HCT116 (cell line): ENCODE measurements at regions not wholly inside any gene's neighbourhood (a gene's known extent, or its start where the extent isn't known, plus 50 kb on each side); places are given as distances from the start of the nearest gene placed in this dataset.

ENCODE experiments used
- ATAC-seq: fragments of 200-7000 bp; cut with Tn5 transposase; 2 replicates; pipeline ENCODE4 v1.9.1; 2020; ENCODE audit warnings: mild to moderate bottlenecking, moderate library complexity
- BruUV-seq: library from RNA; stranded (reverse); fragments of 400-500 nt; replicated peaks from 2 replicates; lab custom pipeline; 2021; lab: Mats Ljungman, UMichigan
- CTCF ChIA-PET: fragments of 300-600 bp; sonication (Branson Sonifier 250); formaldehyde crosslinking; loops from one replicate; lab custom pipeline; 2021; ENCODE audit warnings: antibody characterized with exemption; lab: Charles Lee
- POLR2A ChIA-PET: fragments of 300-600, 350-600 bp; sonication (Branson Sonifier 250); formaldehyde crosslinking; loops from one replicate; lab custom pipeline; 2021; ENCODE audit warnings: antibody characterized with exemption; lab: Charles Lee
- RAD21 ChIA-PET, 2 experiments: fragments of 300-600 bp; sonication (Branson Sonifier 250); formaldehyde crosslinking; loops; one replicate each; lab custom pipeline; 2023; ENCODE audit warnings: low total read pairs in 2 of 2; ENCODE audit not compliant: uncharacterized antibody in 2 of 2, unreplicated experiment in 2 of 2, low non-redundant PET in 1 of 2; lab: Charles Lee
- DNase-seq: peaks from one replicate; pipeline ENCODE4 v3.0.0-alpha.2; 2010; ENCODE audit warnings: low read depth, low spot score
- H2AFZ ChIP-seq: fragments of 200-600 bp; shearing (Covaris generic), sonication (generic); 2 replicates; pipeline ENCODE4 v1.6.1; 2017; ENCODE audit warnings: low read depth, mixed run types, mixed read lengths, antibody characterized with exemption, low read length; ENCODE audit not compliant: poor library complexity, severe bottlenecking
- H3K27ac ChIP-seq: 2 replicates; pipeline ENCODE4 v1.5.1; 2012; ENCODE audit warnings: low read depth, low read length
- H3K27me3 ChIP-seq: fragments of 200-600 bp; sonication (generic); 2 replicates; pipeline ENCODE4 v1.6.1; 2016; ENCODE audit warnings: mixed run types, low read length, mixed read lengths; ENCODE audit not compliant: insufficient read depth
- H3K36me3 ChIP-seq, 2 experiments: fragments of 200-500 bp in 1 of 2; fragments of 200-600 bp in 1 of 2; sonication (Bioruptor generic) in 1 of 2; sonication (generic) in 1 of 2; 2 replicates each; pipeline versions ENCODE4 v1.5.1 to v1.6.1; 2014 to 2016; ENCODE audit warnings: low read length in 2 of 2, inconsistent platforms in 1 of 2, mixed read lengths in 1 of 2, mixed run types in 1 of 2; ENCODE audit not compliant: insufficient read depth in 2 of 2, control insufficient read depth in 1 of 2
- H3K4me1 ChIP-seq, 2 experiments: fragments of 200-600 bp in 1 of 2; sonication (generic) in 1 of 2; 2 replicates each; pipeline versions ENCODE4 v1.5.1 to v1.6.1; 2012 to 2017; ENCODE audit warnings: low read length in 2 of 2, inconsistent platforms in 1 of 2, mild to moderate bottlenecking in 1 of 2, mixed read lengths in 1 of 2, mixed run types in 1 of 2, moderate library complexity in 1 of 2; ENCODE audit not compliant: insufficient read depth in 2 of 2, control insufficient read depth in 1 of 2
- H3K4me2 ChIP-seq: fragments of 200-600 bp; sonication (generic); 2 replicates; pipeline ENCODE4 v1.6.1; 2017; ENCODE audit warnings: mixed run types, low read length, mixed read lengths
- H3K4me3 ChIP-seq, 2 experiments: fragments of 200-600 bp in 1 of 2; sonication (generic) in 1 of 2; replicated peaks in 1 of 2; 2 replicates each; pipeline ENCODE4 v1.5.1; 2011 to 2016; ENCODE audit warnings: low read length in 2 of 2, control low read depth in 1 of 2, low read depth in 1 of 2, mild to moderate bottlenecking in 1 of 2, mixed read lengths in 1 of 2, mixed run types in 1 of 2
- H3K79me2 ChIP-seq: fragments of 200-600 bp; sonication (generic); 2 replicates; pipeline ENCODE4 v1.6.1; 2017; ENCODE audit warnings: mild to moderate bottlenecking, mixed run types, low read length, moderate library complexity, mixed read lengths; ENCODE audit not compliant: insufficient read depth
- H3K9ac ChIP-seq: fragments of 200-600 bp; sonication (generic); 2 replicates; pipeline ENCODE4 v1.6.1; 2016; ENCODE audit warnings: low read length, mixed read lengths
- H3K9me2 ChIP-seq: fragments of 200-600 bp; sonication (generic), shearing (Covaris generic); 2 replicates; pipeline ENCODE4 v1.6.1; 2017; ENCODE audit warnings: mixed run types, mild to moderate bottlenecking, moderate library complexity; ENCODE audit not compliant: insufficient read depth
- H3K9me3 ChIP-seq, 2 experiments: fragments of 200-500 bp in 1 of 2; fragments of 200-600 bp in 1 of 2; sonication (Bioruptor generic) in 1 of 2; sonication (generic) in 1 of 2; 2 replicates each; pipeline ENCODE4 v1.6.1; 2014 to 2017; ENCODE audit warnings: low read length in 2 of 2, mixed read lengths in 2 of 2, inconsistent platforms in 1 of 2, low read depth in 1 of 2, mild to moderate bottlenecking in 1 of 2, mixed run types in 1 of 2, moderate library complexity in 1 of 2; ENCODE audit not compliant: control insufficient read depth in 1 of 2, insufficient read depth in 1 of 2
- H4K20me1 ChIP-seq: fragments of 200-600 bp; sonication (generic), shearing (Covaris generic); 2 replicates; pipeline ENCODE4 v1.6.1; 2017; ENCODE audit warnings: mixed run types, mild to moderate bottlenecking, moderate library complexity; ENCODE audit not compliant: insufficient read depth
- CBX3 ChIP-seq: IDR thresholded peaks from 2 replicates; pipeline ENCODE4 v1.6.1; 2012; ENCODE audit warnings: low read depth
- CEBPB ChIP-seq: IDR thresholded peaks from 2 replicates; pipeline ENCODE4 v1.6.1; 2012; ENCODE audit warnings: low read depth
- CTCF ChIP-seq, 3 experiments: fragments of 200-600 bp in 1 of 3; sonication (generic) in 1 of 3; IDR thresholded peaks in 2 of 3; conservative IDR thresholded peaks in 1 of 3; 2 replicates each; pipeline ENCODE4 v1.5.1; 2012 to 2017; ENCODE audit warnings: low read depth in 2 of 3, low read length in 2 of 3, antibody characterized with exemption in 1 of 3, borderline replicate concordance in 1 of 3, control low read depth in 1 of 3, mild to moderate bottlenecking in 1 of 3, mixed read lengths in 1 of 3, mixed run types in 1 of 3, moderate library complexity in 1 of 3; ENCODE audit not compliant: insufficient read depth in 1 of 3
- ELF1 ChIP-seq: IDR thresholded peaks from 2 replicates; pipeline ENCODE4 v1.6.1; 2012; ENCODE audit warnings: low read depth, borderline replicate concordance
- EZH2phosphoT487 ChIP-seq: fragments of 200-600 bp; IDR thresholded peaks from 2 replicates; pipeline ENCODE4 v1.6.1; 2018; ENCODE audit warnings: antibody characterized with exemption, borderline replicate concordance
- FOSL1 ChIP-seq: IDR thresholded peaks from 2 replicates; pipeline ENCODE4 v1.6.1; 2012; ENCODE audit warnings: low read depth
- JUND ChIP-seq: IDR thresholded peaks from 2 replicates; pipeline ENCODE4 v1.6.1; 2012
- POLR2A ChIP-seq: IDR thresholded peaks from 2 replicates; pipeline ENCODE4 v1.7.0; 2011; ENCODE audit warnings: borderline replicate concordance; ENCODE audit not compliant: insufficient read depth, insufficient read length; ENCODE audit errors: extremely low read depth
- POLR2AphosphoS5 ChIP-seq: IDR thresholded peaks from 2 replicates; pipeline ENCODE4 v1.6.1; 2011; ENCODE audit warnings: mild to moderate bottlenecking, low read depth, low read length, moderate library complexity
- RAD21 ChIP-seq: IDR thresholded peaks from 2 replicates; pipeline ENCODE4 v1.6.1; 2012; ENCODE audit warnings: low read depth, mild to moderate bottlenecking
- SIN3A ChIP-seq: IDR thresholded peaks from 2 replicates; pipeline ENCODE4 v1.6.1; 2012; ENCODE audit warnings: low read depth
- SP1 ChIP-seq: IDR thresholded peaks from 2 replicates; pipeline ENCODE4 v1.6.1; 2012; ENCODE audit warnings: low read depth
- SRF ChIP-seq: IDR thresholded peaks from 2 replicates; pipeline ENCODE4 v1.6.1; 2012; ENCODE audit warnings: low read depth
- TCF7L2 ChIP-seq: IDR thresholded peaks from 2 replicates; pipeline ENCODE4 v1.7.0; 2011; ENCODE audit warnings: borderline replicate concordance, inconsistent platforms; ENCODE audit not compliant: insufficient read depth, insufficient read length; ENCODE audit errors: extremely low read depth
- YY1 ChIP-seq: IDR thresholded peaks from 2 replicates; pipeline ENCODE4 v1.6.1; 2011; ENCODE audit warnings: low read length, low read depth, moderate library complexity, mild to moderate bottlenecking; ENCODE audit not compliant: insufficient replicate concordance; ENCODE audit errors: extremely low read depth
- ZFX ChIP-seq: fragments of 450-650 bp; IDR thresholded peaks from 2 replicates; pipeline ENCODE4 v1.6.1; 2017
- intact Hi-C: fragments of 100-400 bp; cut with micrococcal nuclease; formaldehyde crosslinking; loops from 2 replicates; pipeline ENCODE4 v1.10.0; 2022
- TF ChIP-seq, protein P1 (sequence below): IDR thresholded peaks from 2 replicates; pipeline ENCODE4 v1.6.1; 2012; ENCODE audit warnings: low read depth
- TF ChIP-seq, protein P2 (sequence below): IDR thresholded peaks from 2 replicates; pipeline ENCODE4 v1.6.1; 2012
- TF ChIP-seq, protein P3 (sequence below): IDR thresholded peaks from 2 replicates; pipeline ENCODE4 v1.6.1; 2012
- TF ChIP-seq, protein P4 (sequence below): IDR thresholded peaks from 2 replicates; pipeline ENCODE4 v1.6.1; 2011; ENCODE audit warnings: mild to moderate bottlenecking, low read length, moderate library complexity; ENCODE audit not compliant: insufficient replicate concordance; ENCODE audit errors: extremely low read depth

GRCh38 chr5:102040326-102040725 is 255.8 kb downstream of the SLCO4C1 start:
- no peaks in the 10 kb centered on the region for H4K20me1 ChIP-seq
- H3K79me2 ChIP-seq = no peaks in the 10 kb centered on the region
- no peaks in the 10 kb centered on the region for H3K4me1 ChIP-seq
- H3K4me2 ChIP-seq = no peak overlapping the region
- no peaks in the 10 kb centered on the region for H3K9me2 ChIP-seq
- ChIA-PET CTCF (no interaction called here), RAD21 (no interaction called here), POLR2A (no interaction called here)
- H3K9ac ChIP-seq = no peak overlapping the region
- H2AFZ ChIP-seq = no peak overlapping the region
- H3K36me3 ChIP-seq = no peaks in the 10 kb centered on the region
- intact Hi-C loops = no loop called here
- no peak overlapping the region for H3K27ac ChIP-seq
- H3K9me3 ChIP-seq = no peaks in the 10 kb centered on the region
- H3K27me3 ChIP-seq = no peaks in the 10 kb centered on the region
- H3K4me3 ChIP-seq = no peak overlapping the region
- no TSS peak for BruUV-seq
- ATAC-seq (no peak), DNase-seq (no peak)
- TF ChIP-seq SRF (no peak), POLR2A (no peak), SP1 (no peak), CTCF (IDR thresholded peaks at IDR 0.05 in 2 of 3, conservative IDR thresholded peaks at IDR 0.05 in 1 of 3; ENCODE audit: borderline replicate concordance in 1 of 3, insufficient read depth in 1 of 3, low read depth in 2 of 3, low read length in 2 of 3) (no peak), TCF7L2 (no peak), YY1 (no peak), ZFX (no peak), RAD21 (no peak), CEBPB (no peak), EZH2phosphoT487 (no peak), CBX3 (no peak), SIN3A (no peak), JUND (no peak), POLR2AphosphoS5 (no peak), FOSL1 (no peak), ELF1 (no peak)
- TF ChIP-seq, protein P1, sequence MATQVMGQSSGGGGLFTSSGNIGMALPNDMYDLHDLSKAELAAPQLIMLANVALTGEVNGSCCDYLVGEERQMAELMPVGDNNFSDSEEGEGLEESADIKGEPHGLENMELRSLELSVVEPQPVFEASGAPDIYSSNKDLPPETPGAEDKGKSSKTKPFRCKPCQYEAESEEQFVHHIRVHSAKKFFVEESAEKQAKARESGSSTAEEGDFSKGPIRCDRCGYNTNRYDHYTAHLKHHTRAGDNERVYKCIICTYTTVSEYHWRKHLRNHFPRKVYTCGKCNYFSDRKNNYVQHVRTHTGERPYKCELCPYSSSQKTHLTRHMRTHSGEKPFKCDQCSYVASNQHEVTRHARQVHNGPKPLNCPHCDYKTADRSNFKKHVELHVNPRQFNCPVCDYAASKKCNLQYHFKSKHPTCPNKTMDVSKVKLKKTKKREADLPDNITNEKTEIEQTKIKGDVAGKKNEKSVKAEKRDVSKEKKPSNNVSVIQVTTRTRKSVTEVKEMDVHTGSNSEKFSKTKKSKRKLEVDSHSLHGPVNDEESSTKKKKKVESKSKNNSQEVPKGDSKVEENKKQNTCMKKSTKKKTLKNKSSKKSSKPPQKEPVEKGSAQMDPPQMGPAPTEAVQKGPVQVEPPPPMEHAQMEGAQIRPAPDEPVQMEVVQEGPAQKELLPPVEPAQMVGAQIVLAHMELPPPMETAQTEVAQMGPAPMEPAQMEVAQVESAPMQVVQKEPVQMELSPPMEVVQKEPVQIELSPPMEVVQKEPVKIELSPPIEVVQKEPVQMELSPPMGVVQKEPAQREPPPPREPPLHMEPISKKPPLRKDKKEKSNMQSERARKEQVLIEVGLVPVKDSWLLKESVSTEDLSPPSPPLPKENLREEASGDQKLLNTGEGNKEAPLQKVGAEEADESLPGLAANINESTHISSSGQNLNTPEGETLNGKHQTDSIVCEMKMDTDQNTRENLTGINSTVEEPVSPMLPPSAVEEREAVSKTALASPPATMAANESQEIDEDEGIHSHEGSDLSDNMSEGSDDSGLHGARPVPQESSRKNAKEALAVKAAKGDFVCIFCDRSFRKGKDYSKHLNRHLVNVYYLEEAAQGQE = no peak
- TF ChIP-seq, protein P2, sequence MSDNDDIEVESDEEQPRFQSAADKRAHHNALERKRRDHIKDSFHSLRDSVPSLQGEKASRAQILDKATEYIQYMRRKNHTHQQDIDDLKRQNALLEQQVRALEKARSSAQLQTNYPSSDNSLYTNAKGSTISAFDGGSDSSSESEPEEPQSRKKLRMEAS = no peak
- TF ChIP-seq, protein P3, sequence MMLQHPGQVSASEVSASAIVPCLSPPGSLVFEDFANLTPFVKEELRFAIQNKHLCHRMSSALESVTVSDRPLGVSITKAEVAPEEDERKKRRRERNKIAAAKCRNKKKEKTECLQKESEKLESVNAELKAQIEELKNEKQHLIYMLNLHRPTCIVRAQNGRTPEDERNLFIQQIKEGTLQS = no peak
- TF ChIP-seq, protein P4, sequence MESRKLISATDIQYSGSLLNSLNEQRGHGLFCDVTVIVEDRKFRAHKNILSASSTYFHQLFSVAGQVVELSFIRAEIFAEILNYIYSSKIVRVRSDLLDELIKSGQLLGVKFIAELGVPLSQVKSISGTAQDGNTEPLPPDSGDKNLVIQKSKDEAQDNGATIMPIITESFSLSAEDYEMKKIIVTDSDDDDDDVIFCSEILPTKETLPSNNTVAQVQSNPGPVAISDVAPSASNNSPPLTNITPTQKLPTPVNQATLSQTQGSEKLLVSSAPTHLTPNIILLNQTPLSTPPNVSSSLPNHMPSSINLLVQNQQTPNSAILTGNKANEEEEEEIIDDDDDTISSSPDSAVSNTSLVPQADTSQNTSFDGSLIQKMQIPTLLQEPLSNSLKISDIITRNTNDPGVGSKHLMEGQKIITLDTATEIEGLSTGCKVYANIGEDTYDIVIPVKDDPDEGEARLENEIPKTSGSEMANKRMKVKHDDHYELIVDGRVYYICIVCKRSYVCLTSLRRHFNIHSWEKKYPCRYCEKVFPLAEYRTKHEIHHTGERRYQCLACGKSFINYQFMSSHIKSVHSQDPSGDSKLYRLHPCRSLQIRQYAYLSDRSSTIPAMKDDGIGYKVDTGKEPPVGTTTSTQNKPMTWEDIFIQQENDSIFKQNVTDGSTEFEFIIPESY = no peak
